ENCODE measurements at regions not wholly inside any gene's neighbourhood (a gene's known extent, or its start where the extent isn't known, plus 50 kb on each side); places are given as distances from the start of the nearest gene placed in this dataset.

DNA sequence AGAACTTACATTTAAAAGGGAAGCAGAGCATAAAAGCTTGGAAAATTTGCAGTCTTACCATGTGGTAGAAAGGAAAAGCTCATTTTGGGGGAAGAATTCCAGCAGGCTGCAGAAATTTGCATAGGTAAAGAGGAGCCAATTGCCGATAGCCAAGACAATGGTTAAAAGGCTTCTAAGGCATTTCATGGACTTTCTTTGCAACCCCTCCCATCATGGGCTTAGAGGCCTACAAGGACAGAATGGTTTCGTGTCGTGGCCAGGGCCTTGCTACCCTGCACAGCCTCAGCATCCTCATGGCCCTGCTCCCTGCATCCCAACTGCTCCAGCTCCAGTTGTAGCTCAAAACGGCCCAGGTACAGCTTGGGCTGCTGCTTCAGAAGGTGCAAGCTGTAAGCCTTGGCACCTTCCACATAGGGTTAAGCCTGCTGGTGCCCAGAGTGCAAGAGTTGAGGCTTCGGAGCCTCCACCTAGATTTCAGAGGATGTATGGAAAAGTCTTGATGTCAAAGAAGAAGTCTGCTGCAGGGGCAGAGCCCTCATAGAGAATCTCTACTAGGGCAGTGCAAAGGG lies 420.3 kb downstream of the PCDH17 start:
- no peak for TF ChIP-seq EP300 (IDR thresholded peaks at IDR 0.05)
- TF ChIP-seq, protein P1, sequence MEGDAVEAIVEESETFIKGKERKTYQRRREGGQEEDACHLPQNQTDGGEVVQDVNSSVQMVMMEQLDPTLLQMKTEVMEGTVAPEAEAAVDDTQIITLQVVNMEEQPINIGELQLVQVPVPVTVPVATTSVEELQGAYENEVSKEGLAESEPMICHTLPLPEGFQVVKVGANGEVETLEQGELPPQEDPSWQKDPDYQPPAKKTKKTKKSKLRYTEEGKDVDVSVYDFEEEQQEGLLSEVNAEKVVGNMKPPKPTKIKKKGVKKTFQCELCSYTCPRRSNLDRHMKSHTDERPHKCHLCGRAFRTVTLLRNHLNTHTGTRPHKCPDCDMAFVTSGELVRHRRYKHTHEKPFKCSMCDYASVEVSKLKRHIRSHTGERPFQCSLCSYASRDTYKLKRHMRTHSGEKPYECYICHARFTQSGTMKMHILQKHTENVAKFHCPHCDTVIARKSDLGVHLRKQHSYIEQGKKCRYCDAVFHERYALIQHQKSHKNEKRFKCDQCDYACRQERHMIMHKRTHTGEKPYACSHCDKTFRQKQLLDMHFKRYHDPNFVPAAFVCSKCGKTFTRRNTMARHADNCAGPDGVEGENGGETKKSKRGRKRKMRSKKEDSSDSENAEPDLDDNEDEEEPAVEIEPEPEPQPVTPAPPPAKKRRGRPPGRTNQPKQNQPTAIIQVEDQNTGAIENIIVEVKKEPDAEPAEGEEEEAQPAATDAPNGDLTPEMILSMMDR (IDR thresholded peaks at IDR 0.05), result no peak

Data from tibial nerve (tissue), 4 donors.